Common myeloid progenitor, CD34-positive (primary cell): ENCODE measurements at regions not wholly inside any gene's neighbourhood (a gene's known extent, or its start where the extent isn't known, plus 50 kb on each side); places are given as distances from the start of the nearest gene placed in this dataset.

Experiments
- CTCF ChIA-PET: fragments of 350-600 bp; sonication (Branson Sonifier 250); formaldehyde crosslinking; loops from one replicate; lab custom pipeline; 2021; ENCODE audit warnings: antibody characterized with exemption; lab: Charles Lee
- POLR2A ChIA-PET: fragments of 350-600 bp; sonication (Branson Sonifier 250); formaldehyde crosslinking; loops from one replicate; lab custom pipeline; 2021; ENCODE audit warnings: antibody characterized with exemption; lab: Charles Lee
- DNase-seq, 3 donors: peaks; one replicate each; pipeline versions ENCODE4 v3.0.0 to v3.0.0-alpha.2; 2013
- H3K27ac ChIP-seq, 2 experiments: 1 replicate in 1 of 2; 2 replicates in 1 of 2; pipeline ENCODE4 v1.7.0; 2013; ENCODE audit warnings: inconsistent platforms in 2 of 2, low read length in 2 of 2, mild to moderate bottlenecking in 2 of 2, low read depth in 1 of 2, moderate library complexity in 1 of 2; ENCODE audit not compliant: severe bottlenecking in 2 of 2, insufficient read depth in 1 of 2, poor library complexity in 1 of 2
- H3K27me3 ChIP-seq, 5 experiments: replicated peaks in 2 of 5; 1 replicate in 3 of 5; 2 replicates in 2 of 5; pipeline versions ENCODE4 v1.6.1 to v1.7.0; 2013; ENCODE audit warnings: low read length in 4 of 5, mild to moderate bottlenecking in 2 of 5, moderate library complexity in 2 of 5, inconsistent platforms in 1 of 5; ENCODE audit not compliant: insufficient read depth in 5 of 5, control insufficient read depth in 4 of 5
- H3K36me3 ChIP-seq, 4 experiments: 1 replicate in 2 of 4; 2 replicates in 2 of 4; pipeline versions ENCODE4 v1.6.1 to v1.7.0; 2013; ENCODE audit warnings: low read length in 3 of 4, control low read depth in 1 of 4, mild to moderate bottlenecking in 1 of 4; ENCODE audit not compliant: control insufficient read depth in 4 of 4, insufficient read depth in 4 of 4
- H3K4me1 ChIP-seq, 4 experiments: 1 replicate in 3 of 4; 2 replicates in 1 of 4; pipeline versions ENCODE4 v1.6.1 to v1.7.1; 2013; ENCODE audit warnings: low read length in 3 of 4, mild to moderate bottlenecking in 3 of 4, control low read depth in 1 of 4, inconsistent platforms in 1 of 4, moderate library complexity in 1 of 4; ENCODE audit not compliant: control insufficient read depth in 4 of 4, insufficient read depth in 4 of 4; ENCODE audit errors: control extremely low read depth in 1 of 4
- H3K4me3 ChIP-seq, 7 experiments: 1 replicate in 4 of 7; 2 replicates in 3 of 7; pipeline versions ENCODE4 v1.5.1 to v1.7.0; 2013; ENCODE audit warnings: mild to moderate bottlenecking in 7 of 7, low read length in 6 of 7, moderate library complexity in 6 of 7, inconsistent platforms in 2 of 7, low read depth in 2 of 7, control low read depth in 1 of 7; ENCODE audit not compliant: insufficient read depth in 4 of 7, control insufficient read depth in 1 of 7; ENCODE audit errors: extremely low read depth in 1 of 7
- H3K9me3 ChIP-seq, 5 experiments: 1 replicate in 4 of 5; 2 replicates in 1 of 5; pipeline versions ENCODE4 v1.6.1 to v1.7.1; 2013; ENCODE audit warnings: low read length in 4 of 5, mild to moderate bottlenecking in 2 of 5, inconsistent platforms in 1 of 5, low read depth in 1 of 5, moderate library complexity in 1 of 5; ENCODE audit not compliant: control insufficient read depth in 4 of 5, insufficient read depth in 2 of 5; ENCODE audit errors: control extremely low read depth in 1 of 5
- WGBS: methylation state at CpG from one replicate; pipeline ENCODE4 v1.1.5; 2013; ENCODE audit not compliant: insufficient coverage; 5-methylcytosine and 5-hydroxymethylcytosine counted together

GRCh38 chr7:25520017-25520416, 291.7 kb upstream of the NPVF start:
- H3K27ac ChIP-seq = no peak overlapping the region
- no peaks in the 10 kb centered on the region for H3K27me3 ChIP-seq
- H3K4me3 ChIP-seq = no peak overlapping the region
- no peak for DNase-seq
- no peaks in the 10 kb centered on the region for H3K9me3 ChIP-seq
- ChIA-PET POLR2A (no interaction called here), CTCF (interaction anchor here (1.3 to 1.5 kb wide), 2 partner anchors 10 to 16 kb away, joined by 3 to 4 read pairs; no protein-coding TSS in a partner anchor)
- WGBS = 81% methylated on average over 5 of the region's 5 CpGs
- no peaks in the 10 kb centered on the region for H3K36me3 ChIP-seq
- H3K4me1 ChIP-seq = no peaks in the 10 kb centered on the region

GRCh38 chr7:25520516-25520915, 292.2 kb upstream of the NPVF start:
- ChIA-PET CTCF (interaction anchor here (1.3 to 1.5 kb wide), 2 partner anchors 11 to 15 kb away, joined by 3 to 4 read pairs; no protein-coding TSS in a partner anchor), POLR2A (no interaction called here)
- DNase-seq = no peak
- Histone ChIP-seq H3K4me1 (no peaks in the 10 kb centered on the region), H3K27me3 (no peaks in the 10 kb centered on the region), H3K4me3 (no peak overlapping the region), H3K9me3 (no peaks in the 10 kb centered on the region), H3K27ac (no peak overlapping the region), H3K36me3 (no peaks in the 10 kb centered on the region)
- WGBS = 100% methylated on average over 2 of the region's 6 CpGs

- Histone ChIP-seq H3K27ac (no peak overlapping the region), H3K36me3 (no peaks in the 10 kb centered on the region), H3K4me1 (no peaks in the 10 kb centered on the region), H3K4me3 (no peak overlapping the region), H3K27me3 (no peaks in the 10 kb centered on the region), H3K9me3 (no peaks in the 10 kb centered on the region)
- no peak for DNase-seq
- WGBS = 98% methylated on average over 5 of the region's 6 CpGs
- ChIA-PET CTCF (interaction anchor here (1.5 kb wide), 1 partner anchor 14 kb away, joined by 4 read pairs; no protein-coding TSS in a partner anchor), POLR2A (no interaction called here)
Measured at GRCh38 chr7:25521236-25521635, 292.9 kb upstream of the NPVF start.

GRCh38 chr7:25522727-25523126, 294.4 kb upstream of the NPVF start:
- no peaks in the 10 kb centered on the region for H3K4me1 ChIP-seq
- no peak overlapping the region for H3K27ac ChIP-seq
- H3K36me3 ChIP-seq = no peaks in the 10 kb centered on the region
- no peaks in the 10 kb centered on the region for H3K9me3 ChIP-seq
- CTCF ChIA-PET = no interaction called here
- POLR2A ChIA-PET = no interaction called here
- no peak overlapping the region for H3K4me3 ChIP-seq
- H3K27me3 ChIP-seq = no peaks in the 10 kb centered on the region
- no peak for DNase-seq

GRCh38 chr7:25527665-25528170, 299.4 kb upstream of the NPVF start:
- no peak overlapping the region for H3K27ac ChIP-seq
- ChIA-PET POLR2A (no interaction called here), CTCF (no interaction called here)
- WGBS = 80% methylated on average over 1 of the region's 7 CpGs
- H3K9me3 ChIP-seq = no peaks in the 10 kb centered on the region
- no peaks in the 10 kb centered on the region for H3K36me3 ChIP-seq
- DNase-seq = no peak
- no peaks in the 10 kb centered on the region for H3K27me3 ChIP-seq
- no peaks in the 10 kb centered on the region for H3K4me1 ChIP-seq
- H3K4me3 ChIP-seq = no peak overlapping the region

- Histone ChIP-seq H3K36me3 (no peaks in the 10 kb centered on the region), H3K27me3 (no peaks in the 10 kb centered on the region), H3K9me3 (no peaks in the 10 kb centered on the region), H3K4me3 (no peak overlapping the region), H3K4me1 (no peaks in the 10 kb centered on the region), H3K27ac (no peak overlapping the region)
- ChIA-PET CTCF (no interaction called here), POLR2A (no interaction called here)
- no peak for DNase-seq
- 99% methylated on average over 15 of the region's 15 CpGs for WGBS
Measured at GRCh38 chr7:25529320-25529719, 301.0 kb upstream of the NPVF start.

- no peaks in the 10 kb centered on the region for H3K4me1 ChIP-seq
- 100% methylated on average over 3 of the region's 4 CpGs for WGBS
- H3K9me3 ChIP-seq = no peaks in the 10 kb centered on the region
- no peaks in the 10 kb centered on the region for H3K36me3 ChIP-seq
- H3K4me3 ChIP-seq = no peak overlapping the region
- DNase-seq = no peak
- H3K27ac ChIP-seq = no peak overlapping the region
- peaks cover 0 to 2% (median 0%) of the 10 kb centered on the region in 5 experiments for H3K27me3 ChIP-seq
- ChIA-PET POLR2A (no interaction called here), CTCF (no interaction called here)
Measured at GRCh38 chr7:25536851-25537250, 308.6 kb upstream of the NPVF start.
